ENCODE measurements at regions not wholly inside any gene's neighbourhood (a gene's known extent, or its start where the extent isn't known, plus 50 kb on each side); places are given as distances from the start of the nearest gene placed in this dataset.

DNA sequence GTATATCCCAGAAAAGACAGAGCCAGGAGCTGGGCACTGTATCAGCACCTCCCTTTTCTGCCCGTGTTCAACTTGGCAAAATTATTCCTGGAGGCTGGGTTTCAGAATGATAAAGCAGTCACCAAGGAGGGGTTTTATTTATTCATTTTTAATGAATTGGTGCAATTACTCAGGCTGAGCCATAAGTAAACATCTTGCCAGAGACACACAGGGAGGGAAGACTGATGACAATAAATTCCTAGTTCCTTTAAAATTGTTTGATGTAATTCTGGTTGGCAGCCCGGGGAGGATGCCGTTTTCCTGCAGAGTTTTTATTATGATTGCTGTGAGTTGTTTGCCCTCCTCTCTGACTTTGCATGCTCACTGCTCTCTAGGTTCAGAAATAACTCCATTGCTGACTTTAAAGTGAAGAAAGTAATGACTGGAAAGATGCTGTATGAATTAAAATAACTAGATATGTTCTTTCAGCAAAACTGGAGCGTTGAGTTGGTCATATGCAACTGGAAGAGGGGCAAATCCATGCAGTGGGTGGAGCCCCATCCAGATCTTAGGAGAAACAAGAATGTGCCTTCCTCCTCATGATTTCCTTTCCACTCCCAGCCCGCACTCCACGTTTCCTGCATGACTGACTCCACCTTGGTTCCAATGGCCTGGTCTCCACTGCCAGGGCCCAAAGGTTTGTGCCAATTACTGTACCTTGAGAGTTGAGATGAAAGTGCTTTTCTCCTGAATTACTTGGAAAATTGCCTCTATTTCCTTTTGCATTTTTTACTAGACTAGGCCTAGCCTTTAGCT lies 182.1 kb downstream of the RFC3 start:
- no peak overlapping the region for H3K4me3 ChIP-seq (ENCODE audit: low read length)
- TF ChIP-seq, protein P1, sequence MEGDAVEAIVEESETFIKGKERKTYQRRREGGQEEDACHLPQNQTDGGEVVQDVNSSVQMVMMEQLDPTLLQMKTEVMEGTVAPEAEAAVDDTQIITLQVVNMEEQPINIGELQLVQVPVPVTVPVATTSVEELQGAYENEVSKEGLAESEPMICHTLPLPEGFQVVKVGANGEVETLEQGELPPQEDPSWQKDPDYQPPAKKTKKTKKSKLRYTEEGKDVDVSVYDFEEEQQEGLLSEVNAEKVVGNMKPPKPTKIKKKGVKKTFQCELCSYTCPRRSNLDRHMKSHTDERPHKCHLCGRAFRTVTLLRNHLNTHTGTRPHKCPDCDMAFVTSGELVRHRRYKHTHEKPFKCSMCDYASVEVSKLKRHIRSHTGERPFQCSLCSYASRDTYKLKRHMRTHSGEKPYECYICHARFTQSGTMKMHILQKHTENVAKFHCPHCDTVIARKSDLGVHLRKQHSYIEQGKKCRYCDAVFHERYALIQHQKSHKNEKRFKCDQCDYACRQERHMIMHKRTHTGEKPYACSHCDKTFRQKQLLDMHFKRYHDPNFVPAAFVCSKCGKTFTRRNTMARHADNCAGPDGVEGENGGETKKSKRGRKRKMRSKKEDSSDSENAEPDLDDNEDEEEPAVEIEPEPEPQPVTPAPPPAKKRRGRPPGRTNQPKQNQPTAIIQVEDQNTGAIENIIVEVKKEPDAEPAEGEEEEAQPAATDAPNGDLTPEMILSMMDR (conservative IDR thresholded peaks at IDR 0.05; ENCODE audit: low read length), result no peak
- DNase-seq (ENCODE audit: low read depth), result no peak

DNA sequence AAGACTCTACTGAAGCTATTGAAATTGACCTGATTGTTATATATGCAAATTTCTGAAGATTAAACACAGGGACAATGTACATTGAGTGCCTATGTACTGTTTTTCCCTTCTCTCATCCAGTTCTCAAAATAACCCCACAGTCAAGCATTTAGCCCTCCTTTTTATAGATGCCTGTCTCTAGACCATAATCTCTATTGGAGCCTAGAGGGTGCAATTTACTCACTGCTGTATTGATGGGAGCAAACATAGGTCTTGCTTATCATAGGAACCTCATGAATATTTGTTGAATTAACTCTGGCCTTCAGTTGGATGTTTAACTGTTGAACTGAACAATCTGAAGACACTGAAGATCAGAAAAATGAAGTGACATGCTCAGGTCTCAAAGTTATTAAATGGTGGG lies 183.0 kb downstream of the RFC3 start:
- TF ChIP-seq, protein P1 (conservative IDR thresholded peaks at IDR 0.05; ENCODE audit: low read length), result no peak
- no peak overlapping the region for H3K4me3 ChIP-seq (ENCODE audit: low read length)
- DNase-seq (ENCODE audit: low read depth), result no peak

DNA sequence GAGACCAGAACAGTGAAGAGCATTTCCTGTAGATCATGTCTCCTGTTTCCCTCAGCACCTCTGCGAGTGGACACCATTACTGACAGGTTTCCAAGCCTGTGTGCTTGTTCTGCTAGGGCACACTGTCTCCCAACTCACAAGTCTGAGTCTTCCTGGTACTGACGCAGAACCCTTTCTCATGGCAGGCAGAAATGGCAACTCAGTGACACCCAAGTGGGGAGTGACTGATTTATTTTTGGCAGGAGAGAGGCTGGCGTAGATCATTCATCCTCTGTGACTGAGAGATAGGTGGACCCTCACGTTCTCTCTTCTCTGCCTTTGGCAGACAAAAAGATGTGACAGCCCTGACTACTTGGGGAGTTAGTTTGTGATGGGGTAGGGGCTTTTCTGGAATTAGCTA lies 183.4 kb downstream of the RFC3 start:
- DNase-seq (ENCODE audit: low read depth), result no peak
- TF ChIP-seq, protein P1 (conservative IDR thresholded peaks at IDR 0.05; ENCODE audit: low read length), result no peak
- no peak overlapping the region for H3K4me3 ChIP-seq (ENCODE audit: low read length)

DNA sequence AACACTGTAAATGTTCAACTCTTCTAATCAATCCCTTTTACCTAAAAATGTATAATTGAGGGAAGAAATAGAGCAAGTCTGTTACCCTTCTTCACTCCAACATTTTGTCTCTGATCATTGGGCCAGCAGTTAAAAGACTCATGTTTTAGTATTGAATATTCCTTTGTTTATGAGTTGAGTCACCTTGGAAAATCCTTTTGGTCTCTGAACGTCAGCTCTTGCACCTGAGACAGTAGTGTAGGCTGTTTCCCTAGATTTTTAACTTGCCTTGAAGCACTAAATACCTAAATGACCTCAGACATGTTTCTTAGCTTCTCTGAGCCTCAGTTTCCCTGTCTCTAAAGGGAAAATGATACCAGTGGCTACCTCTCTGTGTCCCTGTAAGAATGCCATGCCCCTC lies 184.2 kb downstream of the RFC3 start:
- TF ChIP-seq, protein P1 (conservative IDR thresholded peaks at IDR 0.05; ENCODE audit: low read length), result no peak
- H3K4me3 ChIP-seq (ENCODE audit: low read length), result no peak overlapping the region
- no peak for DNase-seq (ENCODE audit: low read depth)

DNA sequence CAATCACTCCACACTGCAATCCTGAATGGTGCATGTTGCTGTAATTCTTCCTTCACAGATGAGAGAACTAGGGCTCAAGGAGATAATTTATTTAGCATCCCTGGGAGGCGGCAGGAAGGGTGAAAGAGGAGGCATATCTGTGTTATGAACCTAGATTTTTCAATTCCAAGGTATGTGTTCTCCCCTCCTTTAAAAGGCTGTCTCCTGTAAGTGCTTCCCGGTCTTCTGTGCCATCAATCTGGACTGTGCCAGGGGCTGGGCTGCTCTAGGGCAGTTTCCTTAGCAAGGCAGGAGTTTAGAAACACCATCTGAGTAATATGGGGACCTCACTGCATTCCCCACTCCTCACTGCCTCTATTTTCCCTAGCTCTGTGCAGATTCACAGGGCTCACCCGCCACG lies 185.0 kb downstream of the RFC3 start:
- TF ChIP-seq, protein P1 (conservative IDR thresholded peaks at IDR 0.05; ENCODE audit: low read length), result no peak
- DNase-seq (ENCODE audit: low read depth), result no peak

DNA sequence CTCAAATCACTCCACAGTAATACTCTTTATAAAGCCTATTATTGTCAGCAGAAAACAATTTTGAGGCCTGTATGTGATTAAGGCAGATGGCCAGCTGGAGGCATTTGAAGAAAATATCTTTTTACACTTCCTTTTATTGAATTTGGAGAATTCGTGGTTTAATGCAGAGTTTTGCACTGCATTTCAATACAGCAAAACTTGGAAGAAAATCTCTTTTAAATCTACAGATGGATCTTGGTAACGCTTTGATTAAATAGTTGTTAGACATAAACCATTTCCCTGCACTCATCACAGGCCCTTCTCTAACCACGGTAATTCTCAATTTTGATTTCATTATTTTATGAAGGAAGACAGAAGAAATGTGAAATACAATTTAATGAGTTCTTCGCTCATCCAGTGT lies 185.7 kb downstream of the RFC3 start:
- no peak overlapping the region for H3K4me3 ChIP-seq (ENCODE audit: low read length)
- DNase-seq (ENCODE audit: low read depth), result no peak
- TF ChIP-seq, protein P1 (conservative IDR thresholded peaks at IDR 0.05; ENCODE audit: low read length), result no peak

More for the DNA sequence above, 185.0 kb downstream of the RFC3 start:
- no peak overlapping the region for H3K4me3 ChIP-seq (ENCODE audit: low read length)

DNA sequence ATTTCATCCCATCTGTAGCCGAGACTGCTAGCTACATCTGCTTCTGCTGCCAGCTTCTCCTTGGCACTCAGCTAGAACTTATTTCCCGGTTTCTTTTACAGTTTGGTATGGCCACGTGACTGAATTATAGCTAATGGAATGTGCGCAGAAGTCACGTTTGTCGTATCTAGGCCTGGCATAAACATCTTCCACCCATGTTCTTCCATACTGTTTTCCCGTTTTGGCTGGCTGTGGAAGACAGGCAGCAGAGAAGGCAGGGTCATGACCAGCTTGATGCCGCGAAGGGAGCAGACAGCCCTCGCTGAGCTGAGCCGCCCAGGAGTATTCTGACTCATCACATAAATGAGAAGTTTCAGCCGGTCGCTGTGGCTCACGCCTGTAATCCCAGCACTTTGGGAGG lies 186.7 kb downstream of the RFC3 start:
- no peak for DNase-seq (ENCODE audit: low read depth)
- H3K4me3 ChIP-seq (ENCODE audit: low read length), result no peak overlapping the region
- TF ChIP-seq, protein P1 (conservative IDR thresholded peaks at IDR 0.05; ENCODE audit: low read length), result no peak

Measured in AG10803 (cell line).